B cell (primary cell): ENCODE measurements at regions not wholly inside any gene's neighbourhood (a gene's known extent, or its start where the extent isn't known, plus 50 kb on each side); places are given as distances from the start of the nearest gene placed in this dataset.

Experiments used
- CTCF ChIP-seq: fragments of 200-600 bp; IDR thresholded peaks from one replicate; pipeline ENCODE4 v1.8.0; 2022; ENCODE audit warnings: antibody characterized with exemption, mild to moderate bottlenecking
- EZH2 ChIP-seq: IDR thresholded peaks from 2 replicates; pipeline ENCODE4 v1.6.1; 2012; ENCODE audit warnings: borderline replicate concordance, low read depth, mild to moderate bottlenecking, moderate library complexity, low read length; ENCODE audit not compliant: insufficient read depth, poor library complexity, severe bottlenecking

- no peak for TF ChIP-seq CTCF
- TF ChIP-seq EZH2 = no peak
Observed at GRCh38 chr11:87428266-87428665, 390.5 kb downstream of the TMEM135 start.
